ENCODE measurements at regions not wholly inside any gene's neighbourhood (a gene's known extent, or its start where the extent isn't known, plus 50 kb on each side); places are given as distances from the start of the nearest gene placed in this dataset.

DNA sequence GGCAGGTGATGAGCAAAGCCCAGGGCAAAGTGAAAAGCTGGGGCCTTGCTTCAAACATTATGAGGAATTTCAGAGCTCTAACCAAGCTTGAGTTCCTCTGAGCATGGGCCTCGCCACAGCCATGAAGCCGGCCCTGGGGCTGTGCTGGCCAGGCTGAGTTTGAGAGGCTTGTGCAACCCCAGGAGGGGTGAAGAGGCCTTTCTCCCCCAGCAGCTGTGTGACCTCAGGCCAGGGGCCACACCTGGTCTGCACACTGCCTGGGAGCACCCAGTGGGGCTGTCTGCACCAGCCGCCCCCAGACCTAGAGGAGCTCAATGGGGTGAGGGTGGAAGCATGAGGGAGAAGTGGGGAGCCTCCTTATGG lies 204.9 kb upstream of the C14orf180 start:
- BruUV-seq (replicated peaks), result no TSS peak
- POLR2A ChIA-PET (ENCODE audit: unreplicated experiment), result no interaction called here
- H3K36me3 ChIP-seq (ENCODE audit: low read depth), result no peaks in the 10 kb centered on the region
- no peaks in the 10 kb centered on the region for H3F3A ChIP-seq (ENCODE audit: insufficient read depth, low read depth)
- no peaks in the 10 kb centered on the region for H3K79me2 ChIP-seq (ENCODE audit: low read depth)
- no peaks in the 10 kb centered on the region for H3K9me3 ChIP-seq (ENCODE audit: insufficient read depth, low read depth)
- H3K4me1 ChIP-seq (replicated peaks; ENCODE audit: insufficient read depth), result no peaks in the 10 kb centered on the region
- no peak overlapping the region for H3K27ac ChIP-seq
- TF ChIP-seq, protein P1, sequence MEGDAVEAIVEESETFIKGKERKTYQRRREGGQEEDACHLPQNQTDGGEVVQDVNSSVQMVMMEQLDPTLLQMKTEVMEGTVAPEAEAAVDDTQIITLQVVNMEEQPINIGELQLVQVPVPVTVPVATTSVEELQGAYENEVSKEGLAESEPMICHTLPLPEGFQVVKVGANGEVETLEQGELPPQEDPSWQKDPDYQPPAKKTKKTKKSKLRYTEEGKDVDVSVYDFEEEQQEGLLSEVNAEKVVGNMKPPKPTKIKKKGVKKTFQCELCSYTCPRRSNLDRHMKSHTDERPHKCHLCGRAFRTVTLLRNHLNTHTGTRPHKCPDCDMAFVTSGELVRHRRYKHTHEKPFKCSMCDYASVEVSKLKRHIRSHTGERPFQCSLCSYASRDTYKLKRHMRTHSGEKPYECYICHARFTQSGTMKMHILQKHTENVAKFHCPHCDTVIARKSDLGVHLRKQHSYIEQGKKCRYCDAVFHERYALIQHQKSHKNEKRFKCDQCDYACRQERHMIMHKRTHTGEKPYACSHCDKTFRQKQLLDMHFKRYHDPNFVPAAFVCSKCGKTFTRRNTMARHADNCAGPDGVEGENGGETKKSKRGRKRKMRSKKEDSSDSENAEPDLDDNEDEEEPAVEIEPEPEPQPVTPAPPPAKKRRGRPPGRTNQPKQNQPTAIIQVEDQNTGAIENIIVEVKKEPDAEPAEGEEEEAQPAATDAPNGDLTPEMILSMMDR (conservative IDR thresholded peaks at IDR 0.05), result no peak
- TF ChIP-seq EZH2 (IDR thresholded peaks at IDR 0.05; ENCODE audit: low read depth), result no peak
- no peak overlapping the region for H3K4me3 ChIP-seq
- DNase-seq, result no peak
- intact Hi-C loops (cut with micrococcal nuclease; ENCODE audit: unreplicated experiment), result no loop called here
- CTCF ChIA-PET, result no interaction called here
- no peak overlapping the region for H3K4me2 ChIP-seq
- peaks cover 97% of the 10 kb centered on the region for H3K27me3 ChIP-seq (ENCODE audit: insufficient read depth, low read depth)
- no peak overlapping the region for H2AFZ ChIP-seq
- H3K9me2 ChIP-seq (ENCODE audit: insufficient read depth), result no peaks in the 10 kb centered on the region
- peaks cover 5% of the 10 kb centered on the region; the same call in 1 of the 2 replicates for H4K20me1 ChIP-seq (ENCODE audit: insufficient read depth)

DNA sequence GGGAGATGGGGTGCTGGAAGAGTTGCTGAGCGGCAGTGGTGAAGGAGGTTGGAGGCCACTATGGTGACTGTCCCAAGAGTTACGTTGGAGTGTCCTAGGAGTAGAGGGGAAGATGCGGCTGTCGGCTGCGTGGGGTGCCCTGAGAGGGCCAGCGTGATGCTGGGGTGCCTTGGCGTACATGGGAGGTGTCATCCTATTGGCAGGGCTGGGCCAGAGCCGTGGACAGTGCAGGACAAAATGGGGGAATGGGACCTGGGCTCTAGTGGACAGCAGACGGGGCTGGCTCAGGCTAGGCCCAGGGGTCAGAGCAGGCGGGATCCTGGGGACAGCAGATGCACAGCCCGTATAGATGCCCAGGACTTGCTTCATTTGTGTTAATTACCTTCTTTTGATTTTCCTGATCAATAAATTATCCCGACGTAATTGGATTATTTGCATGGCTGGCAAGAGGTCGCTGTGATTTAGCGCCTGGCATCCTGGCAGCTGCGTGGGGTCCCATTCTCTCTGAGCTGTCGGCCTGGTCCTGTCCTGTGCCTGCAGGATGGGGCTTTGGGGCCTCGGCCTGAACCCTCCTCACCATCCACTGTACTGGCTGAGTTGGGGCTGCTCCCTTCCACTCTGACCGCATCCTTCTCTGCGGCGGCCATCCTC lies 203.9 kb upstream of the C14orf180 start:
- Histone ChIP-seq H4K20me1 (ENCODE audit: insufficient read depth) (peaks cover 5% of the 10 kb centered on the region; the same call in 1 of the 2 replicates), H3K9me2 (ENCODE audit: insufficient read depth) (no peaks in the 10 kb centered on the region), H3K4me2 (no peak overlapping the region), H3K27me3 (ENCODE audit: insufficient read depth, low read depth) (peaks cover 97% of the 10 kb centered on the region), H3F3A (ENCODE audit: insufficient read depth, low read depth) (no peaks in the 10 kb centered on the region), H2AFZ (no peak overlapping the region), H3K9me3 (ENCODE audit: insufficient read depth, low read depth) (no peaks in the 10 kb centered on the region), H3K27ac (no peak overlapping the region), H3K4me1 (replicated peaks; ENCODE audit: insufficient read depth) (no peaks in the 10 kb centered on the region), H3K79me2 (ENCODE audit: low read depth) (no peaks in the 10 kb centered on the region), H3K4me3 (no peak overlapping the region), H3K36me3 (ENCODE audit: low read depth) (no peaks in the 10 kb centered on the region)
- intact Hi-C loops (cut with micrococcal nuclease; ENCODE audit: unreplicated experiment), result no loop called here
- TF ChIP-seq EZH2 (IDR thresholded peaks at IDR 0.05; ENCODE audit: low read depth), result no peak
- TF ChIP-seq, protein P1 (conservative IDR thresholded peaks at IDR 0.05), result no peak
- no peak for DNase-seq
- BruUV-seq (replicated peaks), result no TSS peak
- POLR2A ChIA-PET (ENCODE audit: unreplicated experiment), result no interaction called here
- CTCF ChIA-PET, result no interaction called here

DNA sequence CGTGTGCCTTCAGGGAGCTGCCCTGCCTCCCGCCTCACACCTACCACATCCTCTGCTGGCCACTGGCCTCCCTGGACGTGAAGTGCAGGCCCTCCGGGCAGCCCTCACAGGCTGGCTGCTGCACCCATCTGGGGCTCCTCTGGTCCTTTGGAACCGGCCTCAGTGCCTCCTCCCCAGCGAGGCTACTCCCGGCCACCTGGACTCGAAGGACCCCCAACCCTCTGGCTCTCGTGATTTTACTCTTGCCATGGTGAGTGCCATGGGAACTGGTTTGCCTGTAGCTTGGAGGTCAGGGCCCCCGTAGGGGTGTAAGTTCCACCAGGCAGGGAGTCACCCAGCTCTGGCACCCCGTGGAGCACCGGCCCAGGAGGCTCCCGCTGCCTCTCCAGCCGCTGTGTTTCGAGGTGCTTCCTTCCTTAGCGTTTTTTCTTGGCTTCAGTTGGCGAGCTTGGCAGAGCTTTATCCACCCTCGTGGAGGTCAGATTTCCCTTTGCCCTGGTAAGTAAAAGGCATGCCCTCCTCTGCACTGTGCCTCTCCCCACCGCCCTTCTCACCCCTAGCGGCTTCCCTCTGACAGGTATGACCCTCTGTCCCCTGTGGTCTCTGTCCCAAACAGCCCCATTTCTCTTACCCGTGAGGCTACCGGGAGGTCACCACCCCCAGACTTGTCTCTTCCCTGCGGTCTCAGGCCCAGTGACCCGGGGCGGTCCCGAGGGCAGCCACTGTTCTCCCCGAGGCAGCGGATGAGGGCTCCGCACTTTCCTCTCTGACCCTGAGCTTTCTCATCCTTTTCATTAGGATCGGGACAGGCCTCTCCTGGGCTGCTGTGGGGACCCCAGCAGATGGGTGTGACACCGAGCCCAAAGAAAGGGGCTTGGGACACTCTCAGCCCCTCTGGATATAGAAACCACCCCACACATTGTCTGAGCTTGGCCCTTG lies 203.1 kb upstream of the C14orf180 start:
- Histone ChIP-seq H2AFZ (no peak overlapping the region), H3K36me3 (ENCODE audit: low read depth) (no peaks in the 10 kb centered on the region), H3K4me2 (no peak overlapping the region), H3K27ac (no peak overlapping the region), H3K79me2 (ENCODE audit: low read depth) (no peaks in the 10 kb centered on the region), H3K27me3 (ENCODE audit: insufficient read depth, low read depth) (peaks cover 97% of the 10 kb centered on the region), H3F3A (ENCODE audit: insufficient read depth, low read depth) (no peaks in the 10 kb centered on the region), H4K20me1 (ENCODE audit: insufficient read depth) (peaks cover 5% of the 10 kb centered on the region; the same call in 1 of the 2 replicates), H3K9me2 (ENCODE audit: insufficient read depth) (no peaks in the 10 kb centered on the region), H3K4me3 (no peak overlapping the region), H3K9me3 (ENCODE audit: insufficient read depth, low read depth) (no peaks in the 10 kb centered on the region), H3K4me1 (replicated peaks; ENCODE audit: insufficient read depth) (no peaks in the 10 kb centered on the region)
- no peak for DNase-seq
- BruUV-seq (replicated peaks), result no TSS peak
- ChIA-PET CTCF (no interaction called here), POLR2A (ENCODE audit: unreplicated experiment) (no interaction called here)
- intact Hi-C loops (cut with micrococcal nuclease; ENCODE audit: unreplicated experiment), result no loop called here
- no peak; the same call in 1 of the 2 replicates for TF ChIP-seq EZH2 (IDR thresholded peaks at IDR 0.05; ENCODE audit: low read depth)
- TF ChIP-seq, protein P1 (conservative IDR thresholded peaks at IDR 0.05), result no peak
